H1 (cell line): ENCODE measurements at regions not wholly inside any gene's neighbourhood (a gene's known extent, or its start where the extent isn't known, plus 50 kb on each side); places are given as distances from the start of the nearest gene placed in this dataset.

Experiments used
- CTCF ChIA-PET: fragments of 300-600 bp; sonication (Branson Sonifier 250); formaldehyde crosslinking; loops from one replicate; lab custom pipeline; 2021; ENCODE audit not compliant: partially characterized antibody; lab: Charles Lee
- POLR2A ChIA-PET: fragments of 300-600 bp; sonication (Branson Sonifier 250); formaldehyde crosslinking; loops from one replicate; lab custom pipeline; 2021; ENCODE audit warnings: inconsistent platforms; ENCODE audit not compliant: partially characterized antibody; lab: Charles Lee
- DNase-seq, 2 experiments: peaks; one replicate each; pipeline versions ENCODE4 v3.0.0 to v3.0.0-alpha.2; 2010 to 2022; ENCODE audit warnings: low spot score in 2 of 2, low read depth in 1 of 2, mixed read lengths in 1 of 2
- FAIRE-seq: peaks from 2 replicates; lab custom pipeline; 2011; peaks lifted over from hg19 to GRCh38; lab: Jason Lieb, UNC
- H2AFZ ChIP-seq: 2 replicates; pipeline ENCODE4 v1.8.1; 2012; ENCODE audit warnings: low read length, inconsistent platforms
- H2AK5ac ChIP-seq: 2 replicates; pipeline ENCODE4 v1.6.1; 2013; ENCODE audit warnings: low read depth, low read length
- H2BK120ac ChIP-seq: replicated peaks from 2 replicates; pipeline ENCODE3; 2013; ENCODE audit warnings: low read depth, low read length, inconsistent platforms
- H2BK12ac ChIP-seq: 2 replicates; pipeline ENCODE4 v1.6.1; 2013; ENCODE audit warnings: low read depth, low read length
- H2BK15ac ChIP-seq: 2 replicates; pipeline ENCODE4 v1.6.1; 2013; ENCODE audit warnings: low read length
- H2BK20ac ChIP-seq: 2 replicates; pipeline ENCODE4 v1.6.1; 2013; ENCODE audit warnings: low read length
- H2BK5ac ChIP-seq: 2 replicates; pipeline ENCODE4 v1.6.1; 2013; ENCODE audit warnings: low read depth, low read length
- H3K14ac ChIP-seq: 2 replicates; pipeline ENCODE4 v1.6.1; 2013; ENCODE audit warnings: inconsistent platforms; ENCODE audit not compliant: insufficient read length
- H3K18ac ChIP-seq: 2 replicates; pipeline ENCODE4 v1.6.1; 2013; ENCODE audit warnings: low read length; ENCODE audit errors: extremely low read depth
- H3K23ac ChIP-seq: 2 replicates; pipeline ENCODE4 v1.6.1; 2013; ENCODE audit warnings: inconsistent platforms; ENCODE audit not compliant: insufficient read length
- H3K23me2 ChIP-seq: 2 replicates; pipeline ENCODE4 v1.6.1; 2013; ENCODE audit warnings: low read depth, low read length
- H3K27ac ChIP-seq: 2 replicates; pipeline ENCODE4 v1.6.1; 2011; ENCODE audit warnings: low read depth, low read length, inconsistent platforms
- H3K27me3 ChIP-seq, 4 experiments: replicated peaks in 1 of 4; 1 replicate in 1 of 4; 2 replicates in 3 of 4; pipeline versions ENCODE4 v1.6.1 to v1.8.1; 2011 to 2013; ENCODE audit warnings: low read length in 3 of 4, mild to moderate bottlenecking in 3 of 4, inconsistent platforms in 2 of 4, mixed read lengths in 2 of 4, moderate library complexity in 1 of 4; ENCODE audit not compliant: control insufficient read depth in 3 of 4, insufficient read depth in 3 of 4; ENCODE audit errors: extremely low read depth in 1 of 4
- H3K36me3 ChIP-seq, 4 experiments: 2 replicates each; pipeline versions ENCODE4 v1.6.1 to v1.8.1; 2011 to 2013; ENCODE audit warnings: mild to moderate bottlenecking in 4 of 4, low read length in 3 of 4, moderate library complexity in 2 of 4, control low read depth in 1 of 4, inconsistent platforms in 1 of 4; ENCODE audit not compliant: insufficient read depth in 4 of 4, control insufficient read depth in 2 of 4
- H3K4ac ChIP-seq: replicated peaks from 2 replicates; pipeline ENCODE3; 2013; ENCODE audit warnings: low read length, low read depth, mixed read lengths, inconsistent platforms; ENCODE audit not compliant: insufficient read length
- H3K4me1 ChIP-seq, 4 experiments: replicated peaks in 1 of 4; 1 replicate in 1 of 4; 2 replicates in 3 of 4; pipeline versions ENCODE4 v1.6.1 to v1.8.1; 2011 to 2013; ENCODE audit warnings: low read length in 3 of 4, inconsistent platforms in 2 of 4, mixed read lengths in 1 of 4; ENCODE audit not compliant: insufficient read depth in 4 of 4, control insufficient read depth in 3 of 4
- H3K4me2 ChIP-seq, 2 experiments: 2 replicates each; pipeline versions ENCODE4 v1.6.1 to v1.8.1; 2011 to 2013; ENCODE audit warnings: low read depth in 2 of 2, low read length in 2 of 2, control low read depth in 1 of 2, inconsistent platforms in 1 of 2, mild to moderate bottlenecking in 1 of 2; ENCODE audit not compliant: insufficient read depth in 1 of 2
- H3K4me3 ChIP-seq, 4 experiments: fragments of 200-600, 300-600 bp in 1 of 4; sonication (generic), shearing (Covaris generic), sonication (Bioruptor Twin) in 1 of 4; 2 replicates each; pipeline versions ENCODE4 v1.5.1 to v1.8.1; 2011 to 2016; ENCODE audit warnings: low read length in 4 of 4, low read depth in 3 of 4, control low read depth in 2 of 4, inconsistent platforms in 2 of 4, mild to moderate bottlenecking in 2 of 4, mixed read lengths in 1 of 4, moderate library complexity in 1 of 4; ENCODE audit not compliant: insufficient read depth in 2 of 4; ENCODE audit errors: extremely low read depth in 1 of 4
- H3K56ac ChIP-seq: replicated peaks from 2 replicates; pipeline ENCODE3; 2013; ENCODE audit warnings: low read depth, mild to moderate bottlenecking, mixed read lengths, low read length, inconsistent platforms; ENCODE audit not compliant: insufficient read length
- H3K79me1 ChIP-seq: 2 replicates; pipeline ENCODE4 v1.6.1; 2013; ENCODE audit warnings: low read depth, low read length, control low read depth
- H3K79me2 ChIP-seq, 2 experiments: 2 replicates each; pipeline versions ENCODE4 v1.6.1 to v1.8.1; 2012 to 2013; ENCODE audit warnings: low read length in 2 of 2, mild to moderate bottlenecking in 2 of 2, inconsistent platforms in 1 of 2; ENCODE audit not compliant: insufficient read depth in 2 of 2, control insufficient read depth in 1 of 2
- H3K9ac ChIP-seq, 4 experiments: replicated peaks in 1 of 4; 1 replicate in 1 of 4; 2 replicates in 3 of 4; pipeline versions ENCODE4 v1.6.1 to v1.8.1; 2011 to 2013; ENCODE audit warnings: low read depth in 3 of 4, low read length in 3 of 4, control low read depth in 2 of 4, mild to moderate bottlenecking in 2 of 4, moderate library complexity in 2 of 4, inconsistent platforms in 1 of 4; ENCODE audit errors: extremely low read depth in 1 of 4
- H3K9me3 ChIP-seq, 2 experiments: 2 replicates each; pipeline versions ENCODE4 v1.6.1 to v1.8.1; 2012 to 2013; ENCODE audit warnings: mild to moderate bottlenecking in 2 of 2, moderate library complexity in 2 of 2, control low read depth in 1 of 2, inconsistent platforms in 1 of 2, low read depth in 1 of 2, low read length in 1 of 2, mixed read lengths in 1 of 2; ENCODE audit not compliant: insufficient read depth in 2 of 2
- H4K20me1 ChIP-seq, 2 experiments: replicated peaks in 1 of 2; 2 replicates each; pipeline versions ENCODE3 to v1.8.1; 2011 to 2013; ENCODE audit warnings: inconsistent platforms in 2 of 2, low read length in 2 of 2, mild to moderate bottlenecking in 1 of 2; ENCODE audit not compliant: insufficient read depth in 2 of 2, control insufficient read depth in 1 of 2
- H4K5ac ChIP-seq: 2 replicates; pipeline ENCODE4 v1.6.1; 2013; ENCODE audit warnings: low read length, low read depth, mixed read lengths, inconsistent platforms; ENCODE audit not compliant: insufficient read length
- H4K8ac ChIP-seq: 2 replicates; pipeline ENCODE4 v1.8.0; 2013; ENCODE audit warnings: mild to moderate bottlenecking, moderate library complexity, low read length, inconsistent platforms; ENCODE audit not compliant: insufficient read depth; ENCODE audit errors: extremely low read depth
- H4K91ac ChIP-seq: replicated peaks from 2 replicates; pipeline ENCODE3; 2013; ENCODE audit warnings: low read length, mixed read lengths, inconsistent platforms; ENCODE audit not compliant: insufficient read length
- ATF2 ChIP-seq: IDR thresholded peaks from 2 replicates; pipeline ENCODE4 v1.6.1; 2012; ENCODE audit warnings: low read length, inconsistent platforms
- BACH1 ChIP-seq: IDR thresholded peaks from 2 replicates; pipeline ENCODE4 v1.6.1; 2012; ENCODE audit warnings: low read length, improper control_type of control experiment
- BRCA1 ChIP-seq: IDR thresholded peaks from 2 replicates; pipeline ENCODE4 v1.6.1; 2012; ENCODE audit warnings: low read depth, low read length, improper control_type of control experiment
- CHD1 ChIP-seq: IDR thresholded peaks from 2 replicates; pipeline ENCODE4 v1.6.1; 2012; ENCODE audit warnings: low read depth, low read length, improper control_type of control experiment
- CTBP2 ChIP-seq: IDR thresholded peaks from 2 replicates; pipeline ENCODE4 v1.7.0; 2011; ENCODE audit warnings: borderline replicate concordance, mild to moderate bottlenecking, moderate library complexity, mixed read lengths, low read length; ENCODE audit not compliant: insufficient read depth, insufficient read length
- EP300 ChIP-seq, 2 experiments: IDR thresholded peaks; 1 replicate in 1 of 2; 2 replicates in 1 of 2; pipeline ENCODE4 v1.6.1; 2011 to 2012; ENCODE audit warnings: low read depth in 2 of 2, low read length in 2 of 2, mild to moderate bottlenecking in 2 of 2, borderline replicate concordance in 1 of 2, inconsistent platforms in 1 of 2, moderate library complexity in 1 of 2
- NRF1 ChIP-seq: IDR thresholded peaks from 2 replicates; pipeline ENCODE4 v1.6.1; 2011; ENCODE audit warnings: mild to moderate bottlenecking, low read depth, low read length, improper control_type of control experiment
- RAD21 ChIP-seq, 2 experiments: IDR thresholded peaks in 1 of 2; conservative IDR thresholded peaks in 1 of 2; 2 replicates each; pipeline ENCODE4 v1.6.1; 2011; ENCODE audit warnings: low read depth in 2 of 2, low read length in 2 of 2, improper control_type of control experiment in 1 of 2, inconsistent platforms in 1 of 2, mild to moderate bottlenecking in 1 of 2, moderate library complexity in 1 of 2
- SP1 ChIP-seq: IDR thresholded peaks from 2 replicates; pipeline ENCODE4 v1.6.1; 2011; ENCODE audit warnings: low read depth, low read length
- TEAD4 ChIP-seq: IDR thresholded peaks from 2 replicates; pipeline ENCODE4 v1.6.1; 2012; ENCODE audit warnings: low read depth, low read length, inconsistent platforms, mixed read lengths
- ZNF274 ChIP-seq: IDR thresholded peaks from 2 replicates; pipeline ENCODE4 v1.7.0; 2012; ENCODE audit warnings: low read length, borderline replicate concordance; ENCODE audit errors: extremely low read depth
- WGBS, 2 experiments: shearing (Covaris generic) in 1 of 2; methylation state at CpG; one replicate each; pipeline versions ENCODE4 v1.1.6 to v1.1.7; 2013 to 2015; ENCODE audit warnings: low lambda C conversion rate in 2 of 2, mixed read lengths in 2 of 2, inconsistent platforms in 1 of 2, low coverage in 1 of 2, missing lambda C conversion rate in 1 of 2; ENCODE audit not compliant: insufficient replicate concordance in 2 of 2, insufficient coverage in 1 of 2, insufficient read length in 1 of 2; ENCODE audit errors: extremely low coverage in 1 of 2, missing lambda C conversion rate in 1 of 2; 5-methylcytosine and 5-hydroxymethylcytosine counted together

GRCh38 chr4:176898791-176899190 is 106.1 kb upstream of the VEGFC start:
- DNase-seq (no peak), FAIRE-seq (no peak)
- H3K36me3 ChIP-seq, result no peaks in the 10 kb centered on the region
- 97% methylated on average over 2 of the region's 2 CpGs; no CpG with 5 or more reads in 1 of the 2 experiments for WGBS, 2 experiments
- H3K23me2 ChIP-seq, result no peaks in the 10 kb centered on the region; the same call in 1 of the 2 replicates
- H3K9ac ChIP-seq, result no peak overlapping the region
- no peaks in the 10 kb centered on the region for H3K79me1 ChIP-seq
- H4K20me1 ChIP-seq, result no peaks in the 10 kb centered on the region
- no peak overlapping the region for H3K56ac ChIP-seq
- no peak overlapping the region for H3K4me2 ChIP-seq
- ChIA-PET CTCF (no interaction called here), POLR2A (no interaction called here)
- H2BK5ac ChIP-seq, result no peak overlapping the region
- no peak overlapping the region for H3K4me3 ChIP-seq
- H3K9me3 ChIP-seq, result no peaks in the 10 kb centered on the region
- no peaks in the 10 kb centered on the region for H3K4me1 ChIP-seq
- no peak overlapping the region for H4K8ac ChIP-seq
- no peak overlapping the region for H3K27ac ChIP-seq
- H3K4ac ChIP-seq, result no peak overlapping the region
- no peak overlapping the region for H2AK5ac ChIP-seq
- H3K27me3 ChIP-seq, result no peaks in the 10 kb centered on the region
- no peaks in the 10 kb centered on the region for H3K79me2 ChIP-seq
- H2BK120ac ChIP-seq, result no peak overlapping the region
- H3K23ac ChIP-seq, result no peak overlapping the region
- no peak overlapping the region for H4K5ac ChIP-seq
- H2BK15ac ChIP-seq, result no peak overlapping the region
- H2AFZ ChIP-seq, result no peak overlapping the region
- no peak overlapping the region for H2BK12ac ChIP-seq
- no peak overlapping the region for H3K14ac ChIP-seq
- H4K91ac ChIP-seq, result no peak overlapping the region
- H2BK20ac ChIP-seq, result no peak overlapping the region
- no peak overlapping the region for H3K18ac ChIP-seq
- TF ChIP-seq SP1 (no peak), BACH1 (no peak), CHD1 (no peak), ZNF274 (no peak), TEAD4 (no peak), NRF1 (no peak), RAD21 (IDR thresholded peaks at IDR 0.05 in 1 of 2, conservative IDR thresholded peaks at IDR 0.05 in 1 of 2; ENCODE audit: low read depth in 2 of 2, low read length in 2 of 2) (no peak), ATF2 (no peak), CTBP2 (no peak), BRCA1 (no peak), EP300 (IDR thresholded peaks at IDR 0.05; ENCODE audit: borderline replicate concordance in 1 of 2, low read depth in 2 of 2, low read length in 2 of 2) (no peak)
